ENCODE measurements at regions not wholly inside any gene's neighbourhood (a gene's known extent, or its start where the extent isn't known, plus 50 kb on each side); places are given as distances from the start of the nearest gene placed in this dataset.

GRCh38 chr1:69055194-69055593 is 512.5 kb upstream of the LRRC7 start:
- TF ChIP-seq CTCF (IDR thresholded peaks at IDR 0.05) (no peak), POLR2AphosphoS5 (IDR thresholded peaks at IDR 0.05) (no peak)

All from sigmoid colon (tissue), 4 donors.